ENCODE measurements at regions not wholly inside any gene's neighbourhood (a gene's known extent, or its start where the extent isn't known, plus 50 kb on each side); places are given as distances from the start of the nearest gene placed in this dataset.

GRCh38 chr2:116224610-116225009 is 1589.9 kb upstream of the DDX18 start:
- TF ChIP-seq, protein P1, sequence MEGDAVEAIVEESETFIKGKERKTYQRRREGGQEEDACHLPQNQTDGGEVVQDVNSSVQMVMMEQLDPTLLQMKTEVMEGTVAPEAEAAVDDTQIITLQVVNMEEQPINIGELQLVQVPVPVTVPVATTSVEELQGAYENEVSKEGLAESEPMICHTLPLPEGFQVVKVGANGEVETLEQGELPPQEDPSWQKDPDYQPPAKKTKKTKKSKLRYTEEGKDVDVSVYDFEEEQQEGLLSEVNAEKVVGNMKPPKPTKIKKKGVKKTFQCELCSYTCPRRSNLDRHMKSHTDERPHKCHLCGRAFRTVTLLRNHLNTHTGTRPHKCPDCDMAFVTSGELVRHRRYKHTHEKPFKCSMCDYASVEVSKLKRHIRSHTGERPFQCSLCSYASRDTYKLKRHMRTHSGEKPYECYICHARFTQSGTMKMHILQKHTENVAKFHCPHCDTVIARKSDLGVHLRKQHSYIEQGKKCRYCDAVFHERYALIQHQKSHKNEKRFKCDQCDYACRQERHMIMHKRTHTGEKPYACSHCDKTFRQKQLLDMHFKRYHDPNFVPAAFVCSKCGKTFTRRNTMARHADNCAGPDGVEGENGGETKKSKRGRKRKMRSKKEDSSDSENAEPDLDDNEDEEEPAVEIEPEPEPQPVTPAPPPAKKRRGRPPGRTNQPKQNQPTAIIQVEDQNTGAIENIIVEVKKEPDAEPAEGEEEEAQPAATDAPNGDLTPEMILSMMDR (IDR thresholded peaks at IDR 0.05) = no peak
- TF ChIP-seq POLR2A (IDR thresholded peaks at IDR 0.05) = no peak

Data from body of pancreas (tissue), 4 donors.